Left ventricle myocardium inferior (tissue), 1 donor: ENCODE measurements at regions not wholly inside any gene's neighbourhood (a gene's known extent, or its start where the extent isn't known, plus 50 kb on each side); places are given as distances from the start of the nearest gene placed in this dataset.

ENCODE experiments used
- DNase-seq: peaks from one replicate; pipeline ENCODE4 v3.0.0-alpha.2; 2020
- H3K27ac ChIP-seq: fragments of 200-600 bp; replicated peaks from 2 replicates; pipeline ENCODE4 v1.8.0; 2021
- H3K27me3 ChIP-seq: fragments of 200-600 bp; 2 replicates; pipeline ENCODE4 v1.8.0; 2021; ENCODE audit warnings: low read depth
- H3K36me3 ChIP-seq: fragments of 200-600 bp; 2 replicates; pipeline ENCODE4 v1.8.0; 2021
- H3K4me1 ChIP-seq: fragments of 200-600 bp; 2 replicates; pipeline ENCODE4 v1.8.0; 2021
- H3K4me3 ChIP-seq: fragments of 200-600 bp; 2 replicates; pipeline ENCODE4 v1.8.0; 2021; ENCODE audit warnings: mild to moderate bottlenecking, moderate library complexity
- H3K9me3 ChIP-seq: fragments of 200-600 bp; replicated peaks from 2 replicates; pipeline ENCODE4 v1.8.0; 2021
- CTCF ChIP-seq: fragments of 200-600 bp; IDR thresholded peaks from 2 replicates; pipeline ENCODE4 v1.8.0; 2021; ENCODE audit warnings: antibody characterized with exemption, mild to moderate bottlenecking, borderline replicate concordance
- intact Hi-C: fragments of 100-400 bp; cut with micrococcal nuclease; formaldehyde crosslinking; loops from one replicate; pipeline ENCODE4 v1.11.0; 2022
- donor health status: DM: no; HTN: yes; CAD: no; lungs with severe emphysema.

- H3K36me3 ChIP-seq = no peaks in the 10 kb centered on the region
- H3K4me1 ChIP-seq = no peaks in the 10 kb centered on the region
- intact Hi-C loops = no loop called here
- DNase-seq = no peak
- H3K4me3 ChIP-seq = no peak overlapping the region
- H3K27me3 ChIP-seq = peaks cover 88% of the 10 kb centered on the region
- H3K9me3 ChIP-seq = no peaks in the 10 kb centered on the region
- TF ChIP-seq CTCF = no peak
- H3K27ac ChIP-seq = no peak overlapping the region
These were observed 98.4 kb upstream of the TBX5 start for GRCh38 chr12:114504311-114504710.

GRCh38 chr12:114501474-114501807, 95.5 kb upstream of the TBX5 start:
- Histone ChIP-seq H3K36me3 (no peaks in the 10 kb centered on the region), H3K27ac (no peak overlapping the region), H3K27me3 (peaks cover 100% of the 10 kb centered on the region), H3K4me1 (no peaks in the 10 kb centered on the region), H3K4me3 (no peak overlapping the region), H3K9me3 (no peaks in the 10 kb centered on the region)
- no peak for TF ChIP-seq CTCF
- intact Hi-C loops = no loop called here
- no peak for DNase-seq

- TF ChIP-seq CTCF = no peak
- intact Hi-C loops = no loop called here
- Histone ChIP-seq H3K4me3 (no peak overlapping the region), H3K27ac (no peak overlapping the region), H3K27me3 (peaks cover 95% of the 10 kb centered on the region), H3K36me3 (no peaks in the 10 kb centered on the region), H3K9me3 (no peaks in the 10 kb centered on the region), H3K4me1 (no peaks in the 10 kb centered on the region)
- DNase-seq = no peak
These were observed 95.0 kb upstream of the TBX5 start for GRCh38 chr12:114500775-114501473.

- H3K9me3 ChIP-seq = no peaks in the 10 kb centered on the region
- no peaks in the 10 kb centered on the region for H3K4me1 ChIP-seq
- H3K4me3 ChIP-seq = no peak overlapping the region
- intact Hi-C loops = no loop called here
- peaks cover 92% of the 10 kb centered on the region for H3K27me3 ChIP-seq
- no peak for DNase-seq
- no peak for TF ChIP-seq CTCF
- H3K36me3 ChIP-seq = no peaks in the 10 kb centered on the region
- H3K27ac ChIP-seq = no peak overlapping the region
These were observed 94.2 kb upstream of the TBX5 start for GRCh38 chr12:114500131-114500530.

GRCh38 chr12:114499338-114499737, 93.4 kb upstream of the TBX5 start:
- intact Hi-C loops = no loop called here
- Histone ChIP-seq H3K4me3 (no peak overlapping the region), H3K9me3 (no peaks in the 10 kb centered on the region), H3K27me3 (peaks cover 92% of the 10 kb centered on the region), H3K36me3 (no peaks in the 10 kb centered on the region), H3K4me1 (no peaks in the 10 kb centered on the region), H3K27ac (no peak overlapping the region)
- TF ChIP-seq CTCF = no peak
- no peak for DNase-seq
